HL-60 (cell line): ENCODE measurements at regions not wholly inside any gene's neighbourhood (a gene's known extent, or its start where the extent isn't known, plus 50 kb on each side); places are given as distances from the start of the nearest gene placed in this dataset.

ENCODE experiments used
- CTCF ChIP-seq: IDR thresholded peaks from one replicate; pipeline ENCODE4 v1.5.1; 2011; ENCODE audit warnings: low read length, control low read depth, inconsistent platforms; ENCODE audit not compliant: insufficient read depth
- POLR2AphosphoS5 ChIP-seq: IDR thresholded peaks from 2 replicates; pipeline ENCODE4 v1.6.1; 2012; ENCODE audit warnings: low read depth
- SPI1 ChIP-seq: IDR thresholded peaks from 2 replicates; pipeline ENCODE4 v1.6.1; 2012; ENCODE audit warnings: low read depth, mild to moderate bottlenecking, borderline replicate concordance

- no peak for TF ChIP-seq POLR2AphosphoS5
- TF ChIP-seq CTCF = no peak
- no peak for TF ChIP-seq SPI1
Observed at GRCh38 chr1:82879701-82880305, 1079.1 kb downstream of the ADGRL2 start.
